HCT116 (cell line): ENCODE measurements at regions not wholly inside any gene's neighbourhood (a gene's known extent, or its start where the extent isn't known, plus 50 kb on each side); places are given as distances from the start of the nearest gene placed in this dataset.
"Not testable (repeated sequence)": the region's sequence is repeated elsewhere in the genome, so short reads cannot be mapped to it uniquely, and the experiment has no call there.

Source experiments
- ATAC-seq: fragments of 200-7000 bp; cut with Tn5 transposase; 2 replicates; pipeline ENCODE4 v1.9.1; 2020; ENCODE audit warnings: mild to moderate bottlenecking, moderate library complexity
- BruUV-seq: library from RNA; stranded (reverse); fragments of 400-500 nt; replicated peaks from 2 replicates; lab custom pipeline; 2021; lab: Mats Ljungman, UMichigan
- CTCF ChIA-PET: fragments of 300-600 bp; sonication (Branson Sonifier 250); formaldehyde crosslinking; loops from one replicate; lab custom pipeline; 2021; ENCODE audit warnings: antibody characterized with exemption; lab: Charles Lee
- POLR2A ChIA-PET: fragments of 300-600, 350-600 bp; sonication (Branson Sonifier 250); formaldehyde crosslinking; loops from one replicate; lab custom pipeline; 2021; ENCODE audit warnings: antibody characterized with exemption; lab: Charles Lee
- RAD21 ChIA-PET, 2 experiments: fragments of 300-600 bp; sonication (Branson Sonifier 250); formaldehyde crosslinking; loops; one replicate each; lab custom pipeline; 2023; ENCODE audit warnings: low total read pairs in 2 of 2; ENCODE audit not compliant: uncharacterized antibody in 2 of 2, unreplicated experiment in 2 of 2, low non-redundant PET in 1 of 2; lab: Charles Lee
- DNase-seq: peaks from one replicate; pipeline ENCODE4 v3.0.0-alpha.2; 2010; ENCODE audit warnings: low read depth, low spot score
- H2AFZ ChIP-seq: fragments of 200-600 bp; shearing (Covaris generic), sonication (generic); 2 replicates; pipeline ENCODE4 v1.6.1; 2017; ENCODE audit warnings: low read depth, mixed run types, mixed read lengths, antibody characterized with exemption, low read length; ENCODE audit not compliant: poor library complexity, severe bottlenecking
- H3K27ac ChIP-seq: 2 replicates; pipeline ENCODE4 v1.5.1; 2012; ENCODE audit warnings: low read depth, low read length
- H3K27me3 ChIP-seq: fragments of 200-600 bp; sonication (generic); 2 replicates; pipeline ENCODE4 v1.6.1; 2016; ENCODE audit warnings: mixed run types, low read length, mixed read lengths; ENCODE audit not compliant: insufficient read depth
- H3K36me3 ChIP-seq, 2 experiments: fragments of 200-500 bp in 1 of 2; fragments of 200-600 bp in 1 of 2; sonication (Bioruptor generic) in 1 of 2; sonication (generic) in 1 of 2; 2 replicates each; pipeline versions ENCODE4 v1.5.1 to v1.6.1; 2014 to 2016; ENCODE audit warnings: low read length in 2 of 2, inconsistent platforms in 1 of 2, mixed read lengths in 1 of 2, mixed run types in 1 of 2; ENCODE audit not compliant: insufficient read depth in 2 of 2, control insufficient read depth in 1 of 2
- H3K4me1 ChIP-seq, 2 experiments: fragments of 200-600 bp in 1 of 2; sonication (generic) in 1 of 2; 2 replicates each; pipeline versions ENCODE4 v1.5.1 to v1.6.1; 2012 to 2017; ENCODE audit warnings: low read length in 2 of 2, inconsistent platforms in 1 of 2, mild to moderate bottlenecking in 1 of 2, mixed read lengths in 1 of 2, mixed run types in 1 of 2, moderate library complexity in 1 of 2; ENCODE audit not compliant: insufficient read depth in 2 of 2, control insufficient read depth in 1 of 2
- H3K4me2 ChIP-seq: fragments of 200-600 bp; sonication (generic); 2 replicates; pipeline ENCODE4 v1.6.1; 2017; ENCODE audit warnings: mixed run types, low read length, mixed read lengths
- H3K4me3 ChIP-seq, 2 experiments: fragments of 200-600 bp in 1 of 2; sonication (generic) in 1 of 2; replicated peaks in 1 of 2; 2 replicates each; pipeline ENCODE4 v1.5.1; 2011 to 2016; ENCODE audit warnings: low read length in 2 of 2, control low read depth in 1 of 2, low read depth in 1 of 2, mild to moderate bottlenecking in 1 of 2, mixed read lengths in 1 of 2, mixed run types in 1 of 2
- H3K79me2 ChIP-seq: fragments of 200-600 bp; sonication (generic); 2 replicates; pipeline ENCODE4 v1.6.1; 2017; ENCODE audit warnings: mild to moderate bottlenecking, mixed run types, low read length, moderate library complexity, mixed read lengths; ENCODE audit not compliant: insufficient read depth
- H3K9ac ChIP-seq: fragments of 200-600 bp; sonication (generic); 2 replicates; pipeline ENCODE4 v1.6.1; 2016; ENCODE audit warnings: low read length, mixed read lengths
- H3K9me2 ChIP-seq: fragments of 200-600 bp; sonication (generic), shearing (Covaris generic); 2 replicates; pipeline ENCODE4 v1.6.1; 2017; ENCODE audit warnings: mixed run types, mild to moderate bottlenecking, moderate library complexity; ENCODE audit not compliant: insufficient read depth
- H3K9me3 ChIP-seq, 2 experiments: fragments of 200-500 bp in 1 of 2; fragments of 200-600 bp in 1 of 2; sonication (Bioruptor generic) in 1 of 2; sonication (generic) in 1 of 2; 2 replicates each; pipeline ENCODE4 v1.6.1; 2014 to 2017; ENCODE audit warnings: low read length in 2 of 2, mixed read lengths in 2 of 2, inconsistent platforms in 1 of 2, low read depth in 1 of 2, mild to moderate bottlenecking in 1 of 2, mixed run types in 1 of 2, moderate library complexity in 1 of 2; ENCODE audit not compliant: control insufficient read depth in 1 of 2, insufficient read depth in 1 of 2
- H4K20me1 ChIP-seq: fragments of 200-600 bp; sonication (generic), shearing (Covaris generic); 2 replicates; pipeline ENCODE4 v1.6.1; 2017; ENCODE audit warnings: mixed run types, mild to moderate bottlenecking, moderate library complexity; ENCODE audit not compliant: insufficient read depth
- ATF3 ChIP-seq: IDR thresholded peaks from 2 replicates; pipeline ENCODE4 v1.6.1; 2012
- EGR1 ChIP-seq: IDR thresholded peaks from 2 replicates; pipeline ENCODE4 v1.6.1; 2012; ENCODE audit warnings: low read depth
- EZH2phosphoT487 ChIP-seq: fragments of 200-600 bp; IDR thresholded peaks from 2 replicates; pipeline ENCODE4 v1.6.1; 2018; ENCODE audit warnings: antibody characterized with exemption, borderline replicate concordance
- JUND ChIP-seq: IDR thresholded peaks from 2 replicates; pipeline ENCODE4 v1.6.1; 2012
- POLR2A ChIP-seq: IDR thresholded peaks from 2 replicates; pipeline ENCODE4 v1.7.0; 2011; ENCODE audit warnings: borderline replicate concordance; ENCODE audit not compliant: insufficient read depth, insufficient read length; ENCODE audit errors: extremely low read depth
- RAD21 ChIP-seq: IDR thresholded peaks from 2 replicates; pipeline ENCODE4 v1.6.1; 2012; ENCODE audit warnings: low read depth, mild to moderate bottlenecking
- SRF ChIP-seq: IDR thresholded peaks from 2 replicates; pipeline ENCODE4 v1.6.1; 2012; ENCODE audit warnings: low read depth
- ZFX ChIP-seq: fragments of 450-650 bp; IDR thresholded peaks from 2 replicates; pipeline ENCODE4 v1.6.1; 2017
- intact Hi-C: fragments of 100-400 bp; cut with micrococcal nuclease; formaldehyde crosslinking; loops from 2 replicates; pipeline ENCODE4 v1.10.0; 2022
- TF ChIP-seq, protein P1 (sequence below), 3 experiments: fragments of 200-600 bp in 1 of 3; sonication (generic) in 1 of 3; IDR thresholded peaks in 2 of 3; conservative IDR thresholded peaks in 1 of 3; 2 replicates each; pipeline ENCODE4 v1.5.1; 2012 to 2017; ENCODE audit warnings: low read depth in 2 of 3, low read length in 2 of 3, antibody characterized with exemption in 1 of 3, borderline replicate concordance in 1 of 3, control low read depth in 1 of 3, mild to moderate bottlenecking in 1 of 3, mixed read lengths in 1 of 3, mixed run types in 1 of 3, moderate library complexity in 1 of 3; ENCODE audit not compliant: insufficient read depth in 1 of 3

DNA sequence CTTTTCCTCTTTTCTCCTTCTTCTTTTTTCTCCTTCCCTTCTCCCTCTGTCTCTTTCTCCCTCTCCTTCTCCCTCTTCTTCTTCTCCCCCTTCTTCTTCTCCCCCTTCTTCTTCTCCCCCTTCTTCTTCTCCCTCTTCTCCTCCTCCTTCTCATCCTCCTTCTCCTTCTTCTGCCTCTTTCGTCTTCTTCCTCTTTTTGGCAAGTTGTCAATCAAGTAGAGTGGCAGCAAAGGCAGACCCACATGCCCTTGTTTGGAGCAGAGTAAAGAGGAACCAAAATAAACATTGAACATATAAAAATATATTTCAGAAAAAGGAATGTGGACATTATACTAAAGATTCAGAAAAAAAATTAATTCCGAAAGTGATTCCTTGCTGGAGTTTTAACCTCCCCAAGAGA lies 59.6 kb upstream of the ZNF33B start:
- H3K36me3 ChIP-seq = no peaks in the 10 kb centered on the region
- no TSS peak for BruUV-seq
- no peak overlapping the region for H3K9ac ChIP-seq
- ATAC-seq (no peak), DNase-seq (no peak)
- ChIA-PET POLR2A (no interaction called here), RAD21 (no interaction called here), CTCF (no interaction called here)
- no peak overlapping the region for H3K4me2 ChIP-seq
- H4K20me1 ChIP-seq = no peaks in the 10 kb centered on the region
- intact Hi-C loops = loop anchor here (10.0 kb wide), 1 partner anchor 47 kb away; no protein-coding TSS in a partner anchor
- TF ChIP-seq EZH2phosphoT487 (no peak), ATF3 (no peak), JUND (no peak), POLR2A (no peak), ZFX (no peak)
- no peaks in the 10 kb centered on the region for H3K9me3 ChIP-seq
- H3K27me3 ChIP-seq = 0 out of 2 replicates have a peak, but pooled peaks cover 6% of the 10 kb centered on the region
- H3K4me3 ChIP-seq = no peak overlapping the region
- no peak overlapping the region for H3K27ac ChIP-seq
- H3K9me2 ChIP-seq = no peaks in the 10 kb centered on the region
- H3K79me2 ChIP-seq = no peaks in the 10 kb centered on the region
- no peak overlapping the region for H2AFZ ChIP-seq
- no peaks in the 10 kb centered on the region for H3K4me1 ChIP-seq

- BruUV-seq = no TSS peak
- CTCF ChIA-PET = no interaction called here
Observed at GRCh38 chr10:42707234-42707633, 68.9 kb upstream of the ZNF33B start.

DNA sequence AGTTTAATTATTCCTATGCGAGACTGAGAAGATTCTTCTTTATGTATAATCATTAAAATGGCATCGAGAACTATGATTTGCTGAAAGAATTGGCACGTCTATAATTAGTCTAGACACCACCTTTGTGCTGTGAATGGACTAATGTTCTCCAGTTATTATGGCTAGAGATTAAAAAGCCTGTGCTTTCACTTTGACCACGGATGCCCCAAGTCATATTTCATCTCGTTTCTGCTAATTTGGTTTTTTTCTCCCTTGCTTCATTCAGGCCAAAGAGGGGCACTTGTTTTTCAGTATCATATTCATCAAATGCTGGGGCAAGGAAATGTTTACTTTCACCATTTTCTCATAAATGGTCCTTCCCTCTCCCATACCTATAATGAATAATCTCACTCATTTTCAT lies 63.3 kb upstream of the BMS1 start:
- CTCF ChIA-PET, POLR2A ChIA-PET: not testable (repeated sequence)

More at GRCh38 chr10:42707234-42707633, 68.9 kb upstream of the ZNF33B start:
- Histone ChIP-seq H3K4me3 (no peak overlapping the region), H3K36me3 (no peaks in the 10 kb centered on the region), H3K9me3 (no peaks in the 10 kb centered on the region), H4K20me1 (no peaks in the 10 kb centered on the region), H3K9me2 (no peaks in the 10 kb centered on the region)
- intact Hi-C loops = no loop called here
- POLR2A ChIA-PET = no interaction called here
- TF ChIP-seq, protein P1, sequence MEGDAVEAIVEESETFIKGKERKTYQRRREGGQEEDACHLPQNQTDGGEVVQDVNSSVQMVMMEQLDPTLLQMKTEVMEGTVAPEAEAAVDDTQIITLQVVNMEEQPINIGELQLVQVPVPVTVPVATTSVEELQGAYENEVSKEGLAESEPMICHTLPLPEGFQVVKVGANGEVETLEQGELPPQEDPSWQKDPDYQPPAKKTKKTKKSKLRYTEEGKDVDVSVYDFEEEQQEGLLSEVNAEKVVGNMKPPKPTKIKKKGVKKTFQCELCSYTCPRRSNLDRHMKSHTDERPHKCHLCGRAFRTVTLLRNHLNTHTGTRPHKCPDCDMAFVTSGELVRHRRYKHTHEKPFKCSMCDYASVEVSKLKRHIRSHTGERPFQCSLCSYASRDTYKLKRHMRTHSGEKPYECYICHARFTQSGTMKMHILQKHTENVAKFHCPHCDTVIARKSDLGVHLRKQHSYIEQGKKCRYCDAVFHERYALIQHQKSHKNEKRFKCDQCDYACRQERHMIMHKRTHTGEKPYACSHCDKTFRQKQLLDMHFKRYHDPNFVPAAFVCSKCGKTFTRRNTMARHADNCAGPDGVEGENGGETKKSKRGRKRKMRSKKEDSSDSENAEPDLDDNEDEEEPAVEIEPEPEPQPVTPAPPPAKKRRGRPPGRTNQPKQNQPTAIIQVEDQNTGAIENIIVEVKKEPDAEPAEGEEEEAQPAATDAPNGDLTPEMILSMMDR (IDR thresholded peaks at IDR 0.05 in 2 of 3, conservative IDR thresholded peaks at IDR 0.05 in 1 of 3; ENCODE audit: borderline replicate concordance in 1 of 3, insufficient read depth in 1 of 3, low read depth in 2 of 3, low read length in 2 of 3) = no peak
- TF ChIP-seq SRF (no peak), EGR1 (no peak), RAD21 (peak; percentile 21; the same call in 1 of the 2 replicates)
- TF ChIP-seq, all 23 proteins: peak for 1
- no peaks in the 10 kb centered on the region for H3K27me3 ChIP-seq
- no peaks in the 10 kb centered on the region for H3K79me2 ChIP-seq
- H3K9ac ChIP-seq = no peak overlapping the region
- no peak overlapping the region for H3K4me2 ChIP-seq
- DNase-seq (no peak), ATAC-seq (no peak)
- H3K27ac ChIP-seq = no peak overlapping the region
- H3K4me1 ChIP-seq = no peaks in the 10 kb centered on the region
- RAD21 ChIA-PET = no interaction called here
- H2AFZ ChIP-seq = no peak overlapping the region

More for the DNA sequence above, 63.3 kb upstream of the BMS1 start:
- H2AFZ ChIP-seq, ATAC-seq, H3K27ac ChIP-seq, H3K79me2 ChIP-seq, H3K9ac ChIP-seq, intact Hi-C loops, H3K9me3 ChIP-seq, DNase-seq, BruUV-seq, H3K36me3 ChIP-seq, H3K4me3 ChIP-seq, H3K27me3 ChIP-seq, H4K20me1 ChIP-seq, RAD21 ChIA-PET, H3K4me2 ChIP-seq, H3K4me1 ChIP-seq, H3K9me2 ChIP-seq: not testable (repeated sequence)
